Epithelial cell of esophagus (primary cell): ENCODE measurements at regions not wholly inside any gene's neighbourhood (a gene's known extent, or its start where the extent isn't known, plus 50 kb on each side); places are given as distances from the start of the nearest gene placed in this dataset.

Experiments used
- DNase-seq: peaks from one replicate; pipeline ENCODE4 v3.0.0; 2010; ENCODE audit warnings: low read depth
- H3K4me3 ChIP-seq: 2 replicates; pipeline ENCODE4 v1.5.1; 2011; ENCODE audit warnings: mild to moderate bottlenecking, low read length, control low read depth
- CTCF ChIP-seq: IDR thresholded peaks from 2 replicates; pipeline ENCODE4 v1.5.1; 2011; ENCODE audit warnings: low read depth, mild to moderate bottlenecking, low read length, control low read depth, inconsistent platforms; ENCODE audit not compliant: insufficient read depth; ENCODE audit errors: missing control alignments

GRCh38 chr9:26263478-26263877 is 585.2 kb upstream of the TUSC1 start:
- DNase-seq: no peak
- no peak overlapping the region for H3K4me3 ChIP-seq
- no peak for TF ChIP-seq CTCF

- TF ChIP-seq CTCF: no peak
- DNase-seq: no peak
- H3K4me3 ChIP-seq: no peak overlapping the region
Measured at GRCh38 chr9:26262421-26263107, 584.3 kb upstream of the TUSC1 start.

DNA sequence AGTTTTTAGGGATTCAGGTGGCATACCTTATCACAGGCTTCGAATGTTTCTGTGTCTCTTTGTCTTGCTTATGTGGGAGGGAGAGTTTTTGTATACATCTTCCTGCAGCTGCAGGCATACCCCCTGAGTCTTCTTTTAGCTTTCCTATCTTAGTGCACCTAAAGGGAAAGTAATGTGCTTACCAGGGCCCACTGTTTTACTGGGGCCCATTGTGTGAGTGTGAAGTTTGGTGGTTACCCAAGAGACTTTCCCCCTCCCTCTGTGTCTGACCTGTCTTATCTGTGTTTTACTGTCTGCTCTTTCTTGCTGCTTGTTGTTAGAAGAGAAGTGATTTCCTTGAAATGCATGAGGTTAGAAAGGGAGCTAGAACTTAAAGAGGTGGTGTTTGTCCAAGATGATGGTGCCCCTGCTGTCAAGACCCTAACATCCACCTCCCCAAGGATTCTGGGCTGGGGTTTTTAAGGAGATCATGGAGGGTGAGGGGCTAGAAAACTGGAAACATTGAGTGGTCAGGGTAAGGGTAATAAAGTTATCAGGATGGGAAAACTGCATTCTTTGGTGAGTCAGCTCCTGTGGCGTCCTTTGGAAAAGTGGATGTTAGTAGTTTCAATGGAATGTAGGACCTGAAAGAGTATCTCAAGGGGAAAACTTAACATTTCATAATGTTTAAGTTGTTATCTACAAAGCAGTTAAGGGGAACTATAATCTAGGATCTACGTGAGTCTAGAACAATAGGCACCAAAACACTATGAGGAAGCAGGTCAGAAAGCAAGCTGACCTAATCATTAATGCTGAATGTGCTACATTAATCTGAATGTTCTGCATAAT is 583.5 kb upstream of the TUSC1 start:
- TF ChIP-seq CTCF: no peak
- no peak overlapping the region for H3K4me3 ChIP-seq
- DNase-seq: peak; percentile 71

DNA sequence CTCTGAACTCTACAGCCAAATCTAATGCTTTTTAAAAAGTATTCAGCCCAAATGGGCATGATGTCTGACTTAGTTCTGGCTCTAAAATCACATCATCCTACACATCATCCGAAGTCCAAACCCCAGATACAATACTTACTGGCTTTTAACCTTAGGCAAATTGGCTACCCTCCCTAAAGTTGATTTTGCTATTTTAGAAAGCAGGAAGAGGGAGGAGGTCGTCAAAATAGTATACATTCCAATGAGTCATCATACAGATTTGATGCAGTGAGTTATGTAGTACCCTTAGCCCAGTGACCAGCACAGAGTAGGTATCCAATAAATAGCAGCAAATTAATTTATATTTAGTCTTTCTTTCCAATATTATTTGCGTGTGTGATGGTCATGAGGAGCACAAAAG is 582.0 kb upstream of the TUSC1 start:
- peak; percentile 37 for DNase-seq
- H3K4me3 ChIP-seq: no peak overlapping the region
- no peak for TF ChIP-seq CTCF

DNA sequence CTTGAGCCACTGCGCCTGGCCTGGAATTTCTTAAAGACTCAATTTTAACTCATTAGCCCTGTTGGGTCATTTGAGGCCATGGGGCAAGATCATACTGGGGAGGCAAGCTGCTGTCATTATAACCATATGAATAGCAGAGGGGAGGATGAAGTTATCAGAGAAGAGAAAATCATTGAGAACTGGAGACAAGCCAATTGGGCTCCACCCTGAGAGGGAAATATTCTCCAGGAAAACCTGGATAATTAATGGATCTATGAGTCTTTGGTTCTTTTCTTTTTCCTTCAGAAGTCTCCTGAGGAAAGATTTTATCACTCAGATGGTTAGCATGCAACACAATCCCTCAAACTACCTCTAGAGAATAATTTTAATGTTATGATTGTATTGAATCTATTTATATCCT is 569.6 kb upstream of the TUSC1 start:
- H3K4me3 ChIP-seq: no peak overlapping the region
- no peak for DNase-seq
- TF ChIP-seq CTCF: no peak

- no peak overlapping the region for H3K4me3 ChIP-seq
- DNase-seq: no peak
- TF ChIP-seq CTCF: no peak
Measured at GRCh38 chr9:26244661-26245451, 566.6 kb upstream of the TUSC1 start.
